HEK293 (cell line): ENCODE measurements at regions not wholly inside any gene's neighbourhood (a gene's known extent, or its start where the extent isn't known, plus 50 kb on each side); places are given as distances from the start of the nearest gene placed in this dataset.
A peak's percentile ranks its signal among the peaks of the same experiment; 100 is the strongest.

ENCODE experiments used
- CTCF ChIA-PET: fragments of 350-600 bp; formaldehyde crosslinking; extraction: SDS; loops from one replicate; lab custom pipeline; 2021; ENCODE audit warnings: antibody characterized with exemption; lab: Yijun Ruan, JAX
- POLR2A ChIA-PET: fragments of 300-600 bp; formaldehyde crosslinking; extraction: SDS; loops from one replicate; lab custom pipeline; 2020; ENCODE audit warnings: antibody characterized with exemption, inconsistent platforms; lab: Yijun Ruan, JAX
- H3K27ac ChIP-seq: fragments of 200-500 bp; sonication (Bioruptor generic); 2 replicates; pipeline ENCODE4 v1.5.1; 2014; ENCODE audit warnings: low read depth, low read length, control low read depth, inconsistent platforms; ENCODE audit errors: extremely low read depth
- H3K36me3 ChIP-seq, 2 experiments: fragments of 200-500 bp in 1 of 2; sonication (Bioruptor generic) in 1 of 2; 1 replicate in 1 of 2; 2 replicates in 1 of 2; pipeline ENCODE4 v1.5.1; 2014 to 2017; ENCODE audit warnings: inconsistent platforms in 2 of 2, low read length in 2 of 2; ENCODE audit not compliant: control insufficient read depth in 2 of 2, insufficient read depth in 1 of 2
- H3K4me1 ChIP-seq: fragments of 200-500 bp; sonication (Bioruptor generic); 2 replicates; pipeline ENCODE4 v1.5.1; 2014; ENCODE audit warnings: mild to moderate bottlenecking, low read length, inconsistent platforms; ENCODE audit not compliant: control insufficient read depth, insufficient read depth
- H3K4me3 ChIP-seq: 2 replicates; pipeline ENCODE4 v1.5.1; 2011; ENCODE audit warnings: low read depth, mild to moderate bottlenecking, control low read depth, low read length, moderate library complexity
- H3K9me3 ChIP-seq: fragments of 200-500 bp; sonication (Bioruptor generic); 2 replicates; pipeline ENCODE4 v1.5.1; 2014; ENCODE audit warnings: low read depth, low read length, inconsistent platforms; ENCODE audit not compliant: control insufficient read depth, insufficient read depth
- KLF10 ChIP-seq: fragments of 450-650 bp; IDR thresholded peaks from 2 replicates; pipeline ENCODE4 v1.5.1; 2018; ENCODE audit warnings: missing biosample characterization, mild to moderate bottlenecking, missing genetic modification characterization
- KLF17 ChIP-seq: fragments of 450-650 bp; formaldehyde crosslinking; IDR thresholded peaks from 2 replicates; pipeline ENCODE4 v1.5.1; 2016; ENCODE audit warnings: missing biosample characterization, missing genetic modification characterization
- KLF8 ChIP-seq: fragments of 450-650 bp; formaldehyde crosslinking; IDR thresholded peaks from 2 replicates; pipeline ENCODE4 v1.5.1; 2016; ENCODE audit warnings: missing biosample characterization, missing genetic modification characterization
- KLF9 ChIP-seq: fragments of 450-650 bp; formaldehyde crosslinking; IDR thresholded peaks from 2 replicates; pipeline ENCODE4 v1.5.1; 2016; ENCODE audit warnings: missing biosample characterization, missing genetic modification characterization, low read depth
- MEIS1 ChIP-seq: sonication (generic); formaldehyde crosslinking; IDR thresholded peaks from 2 replicates; pipeline ENCODE4 v1.8.1; 2022; ENCODE audit warnings: missing genetic modification reagents, mild to moderate bottlenecking, borderline replicate concordance
- PRDM1 ChIP-seq: fragments of 450-650 bp; formaldehyde crosslinking; IDR thresholded peaks from 2 replicates; pipeline ENCODE4; 2016; ENCODE audit warnings: missing biosample characterization, missing genetic modification characterization
- PRDM2 ChIP-seq: fragments of 450-650 bp; formaldehyde crosslinking; IDR thresholded peaks from 2 replicates; pipeline ENCODE4 v1.5.1; 2016; ENCODE audit warnings: missing biosample characterization, missing genetic modification characterization, borderline replicate concordance
- SALL2 ChIP-seq: fragments of 450-650 bp; formaldehyde crosslinking; IDR thresholded peaks from 2 replicates; pipeline ENCODE4 v1.5.0; 2017; ENCODE audit warnings: missing biosample characterization, mild to moderate bottlenecking, missing genetic modification characterization, borderline replicate concordance
- SP2 ChIP-seq: fragments of 450-650 bp; formaldehyde crosslinking; IDR thresholded peaks from 2 replicates; pipeline ENCODE4 v1.5.1; 2016; ENCODE audit warnings: missing biosample characterization, missing genetic modification characterization
- SP7 ChIP-seq: fragments of 450-650 bp; formaldehyde crosslinking; IDR thresholded peaks from 2 replicates; pipeline ENCODE4 v1.5.1; 2016; ENCODE audit warnings: missing biosample characterization, missing genetic modification characterization
- ZBTB8A ChIP-seq: fragments of 450-650 bp; formaldehyde crosslinking; IDR thresholded peaks from 2 replicates; pipeline ENCODE4 v1.5.1; 2016; ENCODE audit warnings: missing biosample characterization, missing genetic modification characterization
- ZFHX2 ChIP-seq: fragments of 450-650 bp; formaldehyde crosslinking; conservative IDR thresholded peaks from 2 replicates; pipeline ENCODE4 v1.5.1; 2016; ENCODE audit warnings: missing biosample characterization, missing genetic modification characterization
- ZNF132 ChIP-seq: fragments of 450-650 bp; formaldehyde crosslinking; IDR thresholded peaks from 2 replicates; pipeline ENCODE4 v1.5.1; 2017; ENCODE audit warnings: missing biosample characterization, missing genetic modification characterization, borderline replicate concordance
- ZNF19 ChIP-seq: fragments of 450-650 bp; formaldehyde crosslinking; IDR thresholded peaks from 2 replicates; pipeline ENCODE4; 2016; ENCODE audit warnings: missing biosample characterization, missing genetic modification characterization, low read depth
- ZNF223 ChIP-seq: fragments of 450-650 bp; formaldehyde crosslinking; IDR thresholded peaks from 2 replicates; pipeline ENCODE4 v1.5.1; 2016; ENCODE audit warnings: missing biosample characterization, missing genetic modification characterization
- ZNF239 ChIP-seq: fragments of 450-650 bp; formaldehyde crosslinking; IDR thresholded peaks from 2 replicates; pipeline ENCODE4 v1.5.1; 2016; ENCODE audit warnings: missing biosample characterization, missing genetic modification characterization
- ZNF248 ChIP-seq: fragments of 450-650 bp; formaldehyde crosslinking; IDR thresholded peaks from 2 replicates; pipeline ENCODE4 v1.5.1; 2017; ENCODE audit warnings: missing biosample characterization, missing genetic modification characterization
- ZNF302 ChIP-seq: fragments of 450-650 bp; formaldehyde crosslinking; IDR thresholded peaks from 2 replicates; pipeline ENCODE4 v1.5.1; 2016; ENCODE audit warnings: missing biosample characterization, missing genetic modification characterization, low read depth
- ZNF416 ChIP-seq: fragments of 450-650 bp; formaldehyde crosslinking; IDR thresholded peaks from 2 replicates; pipeline ENCODE4 v1.5.1; 2016; ENCODE audit warnings: missing biosample characterization, missing genetic modification characterization
- ZNF510 ChIP-seq: fragments of 450-650 bp; formaldehyde crosslinking; IDR thresholded peaks from 2 replicates; pipeline ENCODE4 v1.5.1; 2018; ENCODE audit warnings: mild to moderate bottlenecking, missing genetic modification characterization, missing biosample characterization; ENCODE audit not compliant: insufficient replicate concordance
- ZNF530 ChIP-seq: fragments of 450-650 bp; formaldehyde crosslinking; IDR thresholded peaks from 2 replicates; pipeline ENCODE4 v1.5.1; 2016; ENCODE audit warnings: low read depth, missing biosample characterization, missing genetic modification characterization
- ZNF549 ChIP-seq: fragments of 450-650 bp; IDR thresholded peaks from 2 replicates; pipeline ENCODE4 v1.5.1; 2018; ENCODE audit warnings: missing biosample characterization, missing genetic modification characterization, mild to moderate bottlenecking, inconsistent platforms, moderate library complexity
- ZNF585B ChIP-seq: fragments of 450-650 bp; formaldehyde crosslinking; IDR thresholded peaks from 2 replicates; pipeline ENCODE4 v1.5.1; 2016; ENCODE audit warnings: missing biosample characterization, missing genetic modification characterization
- ZNF624 ChIP-seq: fragments of 450-650 bp; formaldehyde crosslinking; IDR thresholded peaks from 2 replicates; pipeline ENCODE4 v1.5.1; 2017; ENCODE audit warnings: missing biosample characterization, missing genetic modification characterization
- ZNF645 ChIP-seq: fragments of 450-650 bp; formaldehyde crosslinking; IDR thresholded peaks from 2 replicates; pipeline ENCODE4; 2016; ENCODE audit warnings: missing biosample characterization, missing genetic modification characterization
- ZNF677 ChIP-seq: fragments of 450-650 bp; IDR thresholded peaks from 2 replicates; pipeline ENCODE4 v1.5.0; 2018; ENCODE audit warnings: missing biosample characterization, mild to moderate bottlenecking, missing genetic modification characterization, moderate library complexity
- ZNF792 ChIP-seq: fragments of 450-650 bp; formaldehyde crosslinking; IDR thresholded peaks from 2 replicates; pipeline ENCODE4 v1.5.1; 2016; ENCODE audit warnings: missing biosample characterization, missing genetic modification characterization
- ZNF837 ChIP-seq: fragments of 450-650 bp; formaldehyde crosslinking; IDR thresholded peaks from 2 replicates; pipeline ENCODE4 v1.5.1; 2016; ENCODE audit warnings: missing biosample characterization, missing genetic modification characterization

GRCh38 chr11:37699644-37700043 lies 1101.6 kb upstream of the RAG2 start:
- CTCF ChIA-PET = no interaction called here
- H3K4me1 ChIP-seq = no peaks in the 10 kb centered on the region
- TF ChIP-seq KLF8 = no peak
- TF ChIP-seq KLF9 (tag by site-specific recombination) = no peak
- TF ChIP-seq ZNF549 (tag by site-specific recombination) = no peak
- no peak for TF ChIP-seq ZNF302 (tag by site-specific recombination)
- no peak for TF ChIP-seq ZNF248 (tag by site-specific recombination)
- no peak for TF ChIP-seq KLF10
- TF ChIP-seq PRDM1 = no peak
- no peak for TF ChIP-seq ZNF645
- no peak for TF ChIP-seq ZBTB8A (tag by site-specific recombination)
- TF ChIP-seq ZNF416 = no peak
- TF ChIP-seq ZNF239 = no peak
- TF ChIP-seq ZNF585B (tag by site-specific recombination) = no peak
- H3K4me3 ChIP-seq = no peak overlapping the region
- H3K27ac ChIP-seq = no peak overlapping the region
- no peaks in the 10 kb centered on the region for H3K36me3 ChIP-seq
- POLR2A ChIA-PET = no interaction called here
- H3K9me3 ChIP-seq = no peaks in the 10 kb centered on the region

- H3K4me3 ChIP-seq = no peak overlapping the region
- H3K27ac ChIP-seq = no peak overlapping the region
- H3K4me1 ChIP-seq = no peaks in the 10 kb centered on the region
- POLR2A ChIA-PET = no interaction called here
- H3K9me3 ChIP-seq = no peaks in the 10 kb centered on the region
- H3K36me3 ChIP-seq = no peaks in the 10 kb centered on the region
- CTCF ChIA-PET = no interaction called here
- TF ChIP-seq ZNF510 (tag by site-specific recombination) (no peak), ZNF837 (tag by site-specific recombination) (no peak), ZNF223 (tag by site-specific recombination) (no peak), ZNF792 (tag by site-specific recombination) (no peak), MEIS1 (CRISPR knock-in tag) (no peak), ZNF530 (tag by site-specific recombination) (no peak), ZNF585B (tag by site-specific recombination) (peak; percentile 77)
Observed at GRCh38 chr11:37695283-37695682, 1097.2 kb upstream of the RAG2 start.

- ChIA-PET POLR2A (no interaction called here), CTCF (no interaction called here)
- H3K9me3 ChIP-seq = no peaks in the 10 kb centered on the region
- no peaks in the 10 kb centered on the region for H3K36me3 ChIP-seq
- H3K27ac ChIP-seq = no peak overlapping the region
- no peak overlapping the region for H3K4me3 ChIP-seq
- no peaks in the 10 kb centered on the region for H3K4me1 ChIP-seq
- TF ChIP-seq ZNF677 (tag by site-specific recombination) (no peak), SP7 (tag by site-specific recombination) (no peak), ZNF19 (tag by site-specific recombination) (no peak), PRDM2 (tag by site-specific recombination) (no peak), ZFHX2 (tag by site-specific recombination) (no peak), KLF17 (no peak), ZNF624 (tag by site-specific recombination) (no peak), SALL2 (tag by site-specific recombination) (no peak), ZNF132 (tag by site-specific recombination) (no peak), SP2 (no peak)
Observed at GRCh38 chr11:37689951-37690350, 1091.9 kb upstream of the RAG2 start.
